Astrocyte of the spinal cord (primary cell): ENCODE measurements at regions not wholly inside any gene's neighbourhood (a gene's known extent, or its start where the extent isn't known, plus 50 kb on each side); places are given as distances from the start of the nearest gene placed in this dataset.

ENCODE experiments used
- DNase-seq: peaks from one replicate; pipeline ENCODE4 v3.0.0; 2011; ENCODE audit warnings: low read depth, low spot score
- H3K4me3 ChIP-seq: 2 replicates; pipeline ENCODE4 v1.5.1; 2011; ENCODE audit warnings: low read depth, mild to moderate bottlenecking, low read length, moderate library complexity
- in situ Hi-C: cut with HindIII; loops from 2 replicates; pipeline ENCODE4 v1.10.0; 2017; ENCODE audit warnings: low sequenced_read_pairs
- TF ChIP-seq, protein P1 (sequence below): IDR thresholded peaks from 2 replicates; pipeline ENCODE4 v1.5.1; 2012; ENCODE audit warnings: low read depth, mild to moderate bottlenecking, low read length, inconsistent platforms

DNA sequence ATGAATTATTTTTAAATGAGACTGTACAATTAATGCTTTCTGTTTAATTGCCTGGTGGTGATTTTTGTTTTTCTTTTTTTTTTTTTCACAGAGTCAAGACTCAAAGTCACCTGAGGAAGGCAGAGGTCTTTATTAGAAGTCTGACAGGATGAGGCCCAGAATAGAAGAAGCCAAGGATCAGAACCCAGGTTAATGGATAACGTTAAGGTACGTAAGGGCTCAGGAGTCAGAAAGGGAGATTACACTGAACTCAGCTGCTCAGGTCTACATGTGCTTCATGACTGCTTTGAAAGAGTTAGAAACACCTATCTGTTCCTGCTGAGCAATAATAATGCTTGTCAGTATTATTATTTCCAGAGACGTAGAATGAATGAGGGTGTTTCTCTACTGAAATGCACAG lies 196.5 kb downstream of the LRATD1 start:
- no peak overlapping the region for H3K4me3 ChIP-seq
- TF ChIP-seq, protein P1, sequence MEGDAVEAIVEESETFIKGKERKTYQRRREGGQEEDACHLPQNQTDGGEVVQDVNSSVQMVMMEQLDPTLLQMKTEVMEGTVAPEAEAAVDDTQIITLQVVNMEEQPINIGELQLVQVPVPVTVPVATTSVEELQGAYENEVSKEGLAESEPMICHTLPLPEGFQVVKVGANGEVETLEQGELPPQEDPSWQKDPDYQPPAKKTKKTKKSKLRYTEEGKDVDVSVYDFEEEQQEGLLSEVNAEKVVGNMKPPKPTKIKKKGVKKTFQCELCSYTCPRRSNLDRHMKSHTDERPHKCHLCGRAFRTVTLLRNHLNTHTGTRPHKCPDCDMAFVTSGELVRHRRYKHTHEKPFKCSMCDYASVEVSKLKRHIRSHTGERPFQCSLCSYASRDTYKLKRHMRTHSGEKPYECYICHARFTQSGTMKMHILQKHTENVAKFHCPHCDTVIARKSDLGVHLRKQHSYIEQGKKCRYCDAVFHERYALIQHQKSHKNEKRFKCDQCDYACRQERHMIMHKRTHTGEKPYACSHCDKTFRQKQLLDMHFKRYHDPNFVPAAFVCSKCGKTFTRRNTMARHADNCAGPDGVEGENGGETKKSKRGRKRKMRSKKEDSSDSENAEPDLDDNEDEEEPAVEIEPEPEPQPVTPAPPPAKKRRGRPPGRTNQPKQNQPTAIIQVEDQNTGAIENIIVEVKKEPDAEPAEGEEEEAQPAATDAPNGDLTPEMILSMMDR, result no peak
- in situ Hi-C loops, result no loop called here
- no peak for DNase-seq

- H3K4me3 ChIP-seq, result no peak overlapping the region
- DNase-seq, result no peak
- in situ Hi-C loops, result no loop called here
- TF ChIP-seq, protein P1, result peak; percentile 5
Observed at GRCh38 chr2:14831458-14831857, 198.9 kb downstream of the LRATD1 start.

GRCh38 chr2:14843507-14844204 lies 211.1 kb downstream of the LRATD1 start:
- DNase-seq, result no peak
- TF ChIP-seq, protein P1, result no peak
- in situ Hi-C loops, result no loop called here
- no peak overlapping the region for H3K4me3 ChIP-seq

DNA sequence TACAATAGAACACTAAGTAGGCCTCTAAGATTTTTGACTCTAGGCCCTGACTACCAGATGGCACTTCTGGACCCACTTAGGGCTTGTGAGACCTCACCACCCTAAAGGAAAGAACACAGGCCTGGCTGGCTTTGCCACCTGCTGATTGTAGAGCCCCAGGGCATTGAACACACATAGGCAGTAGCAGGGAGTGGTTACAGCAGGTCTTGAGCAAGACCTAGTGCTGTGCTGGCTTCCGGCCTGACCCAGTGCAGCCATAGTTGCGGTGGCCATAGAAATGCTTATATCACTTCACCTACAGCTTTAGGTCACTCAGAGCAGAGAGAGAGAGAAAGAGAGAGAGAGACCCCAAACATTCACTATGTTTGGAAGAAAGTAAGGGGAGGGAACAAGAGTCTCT lies 223.2 kb downstream of the LRATD1 start:
- in situ Hi-C loops, result no loop called here
- TF ChIP-seq, protein P1, result no peak
- H3K4me3 ChIP-seq, result no peak overlapping the region
- no peak for DNase-seq

GRCh38 chr2:14861181-14861580 lies 228.7 kb downstream of the LRATD1 start:
- TF ChIP-seq, protein P1, result no peak
- in situ Hi-C loops, result no loop called here
- no peak for DNase-seq
- H3K4me3 ChIP-seq, result no peak overlapping the region

DNA sequence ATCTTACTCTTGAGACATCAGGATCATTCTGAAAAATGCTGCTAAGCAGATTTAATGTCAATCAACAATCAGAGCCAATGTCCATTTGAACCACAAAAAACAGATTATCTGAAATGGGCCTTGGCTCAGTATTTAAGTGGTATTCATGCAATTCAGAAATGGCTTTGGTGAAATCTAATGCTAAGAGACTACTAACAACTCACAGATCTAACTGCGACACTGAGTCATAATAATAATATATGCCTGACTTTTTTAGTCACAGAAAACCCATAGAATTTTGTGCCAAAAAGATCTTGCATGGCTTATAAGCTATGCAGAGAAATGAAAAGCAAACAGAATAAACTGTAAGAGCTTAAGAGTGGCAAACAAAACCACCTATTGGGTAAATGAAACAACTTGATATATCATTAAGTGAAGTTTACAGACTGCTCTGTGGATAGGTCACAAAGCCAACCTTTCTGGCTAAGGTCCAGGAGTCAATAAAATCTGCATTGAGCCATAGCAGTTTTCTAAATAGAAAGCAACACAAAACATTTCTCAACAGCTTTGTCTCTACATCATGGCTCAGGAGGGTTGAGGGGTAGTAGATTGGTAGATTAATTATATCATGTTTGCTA lies 234.3 kb downstream of the LRATD1 start:
- no peak overlapping the region for H3K4me3 ChIP-seq
- in situ Hi-C loops, result no loop called here
- TF ChIP-seq, protein P1, result no peak
- peak; percentile 6 for DNase-seq
